HG03457 (cell line): ENCODE measurements at regions not wholly inside any gene's neighbourhood (a gene's known extent, or its start where the extent isn't known, plus 50 kb on each side); places are given as distances from the start of the nearest gene placed in this dataset.
"Not testable (repeated sequence)": the region's sequence is repeated elsewhere in the genome, so short reads cannot be mapped to it uniquely, and the experiment has no call there.

Source experiments
- ATAC-seq: cut with Tn5 transposase; IDR thresholded peaks from one replicate; pipeline ENCODE4 v1.9.1; 2021; ENCODE audit warnings: moderate number of reproducible peaks; ENCODE audit not compliant: unreplicated experiment

GRCh38 chr6:4341078-4341797 lies 205.9 kb upstream of the ECI2 start:
- no peak for ATAC-seq

GRCh38 chr6:4340544-4340943 lies 205.2 kb upstream of the ECI2 start:
- no peak for ATAC-seq

GRCh38 chr6:4338884-4339283 lies 203.5 kb upstream of the ECI2 start:
- ATAC-seq = no peak

GRCh38 chr6:4336778-4337442 lies 201.5 kb upstream of the ECI2 start:
- no peak for ATAC-seq

GRCh38 chr6:4336084-4336483 lies 200.7 kb upstream of the ECI2 start:
- no peak for ATAC-seq

- ATAC-seq = not testable (repeated sequence)
Measured at GRCh38 chr6:4334158-4334740, 198.9 kb upstream of the ECI2 start.

DNA sequence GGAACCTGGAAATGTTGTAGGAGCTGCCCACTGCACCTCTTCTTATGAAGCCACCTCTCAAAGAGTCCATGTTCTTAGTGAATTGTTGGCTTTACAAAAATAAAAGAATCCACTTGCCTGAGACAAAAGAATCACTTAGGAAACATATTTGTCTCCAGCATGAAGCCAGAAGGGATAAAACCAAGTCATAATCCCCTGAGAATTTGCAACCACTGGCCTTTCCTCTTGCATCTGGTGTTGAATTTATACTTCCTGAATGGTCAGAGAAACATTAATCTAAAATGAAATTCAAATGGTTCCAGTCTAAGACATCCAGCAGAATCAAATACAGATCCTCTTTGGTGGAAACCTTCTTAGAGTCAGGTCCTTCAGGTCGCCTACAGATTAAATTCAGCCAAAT lies 192.5 kb upstream of the ECI2 start:
- no peak for ATAC-seq

DNA sequence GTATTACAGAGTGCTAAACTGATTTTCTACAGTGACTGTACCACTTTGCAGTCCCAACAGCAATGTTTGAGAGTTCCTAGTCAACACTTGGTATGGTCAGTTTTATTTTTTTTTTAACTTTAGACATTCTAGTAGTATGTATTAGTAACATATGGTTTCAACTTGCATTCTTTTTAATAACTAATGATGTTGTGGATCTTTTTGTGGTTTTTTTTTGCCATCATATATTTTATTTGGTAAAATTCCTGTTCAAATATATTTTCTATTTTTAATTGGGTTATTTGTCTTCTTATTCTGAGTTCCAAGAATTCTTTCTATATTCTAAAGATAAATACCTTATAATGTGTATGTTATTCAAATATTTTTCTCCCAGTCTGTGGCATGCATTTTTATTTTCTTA lies 189.4 kb upstream of the ECI2 start:
- ATAC-seq = no peak

- no peak for ATAC-seq
Measured at GRCh38 chr6:4323322-4323721, 187.9 kb upstream of the ECI2 start.

DNA sequence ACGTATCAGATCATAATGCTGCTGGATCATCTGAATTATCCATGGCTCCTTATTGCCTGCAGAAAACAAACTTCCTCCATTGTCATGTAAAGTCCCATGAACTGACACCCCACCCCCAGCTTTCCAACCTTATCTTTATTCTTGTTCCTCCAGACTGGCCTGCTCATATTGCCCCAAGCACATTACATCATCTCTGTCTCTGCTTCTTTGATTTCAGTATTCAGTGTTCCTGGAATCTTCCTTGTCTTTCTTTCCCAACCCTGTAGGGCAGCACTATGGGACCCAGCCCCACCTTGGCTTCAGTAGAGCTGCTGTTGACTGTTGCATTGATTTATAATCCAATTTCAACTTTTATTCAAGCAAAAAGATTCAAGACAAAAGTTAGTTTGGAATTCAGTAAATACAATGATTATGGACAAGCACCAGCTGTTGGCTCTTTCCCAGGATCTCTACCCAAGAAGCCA lies 187.5 kb upstream of the ECI2 start:
- ATAC-seq = no peak

GRCh38 chr6:4322134-4322845 lies 186.9 kb upstream of the ECI2 start:
- ATAC-seq = no peak

GRCh38 chr6:4320860-4321259 lies 185.5 kb upstream of the ECI2 start:
- no peak for ATAC-seq

DNA sequence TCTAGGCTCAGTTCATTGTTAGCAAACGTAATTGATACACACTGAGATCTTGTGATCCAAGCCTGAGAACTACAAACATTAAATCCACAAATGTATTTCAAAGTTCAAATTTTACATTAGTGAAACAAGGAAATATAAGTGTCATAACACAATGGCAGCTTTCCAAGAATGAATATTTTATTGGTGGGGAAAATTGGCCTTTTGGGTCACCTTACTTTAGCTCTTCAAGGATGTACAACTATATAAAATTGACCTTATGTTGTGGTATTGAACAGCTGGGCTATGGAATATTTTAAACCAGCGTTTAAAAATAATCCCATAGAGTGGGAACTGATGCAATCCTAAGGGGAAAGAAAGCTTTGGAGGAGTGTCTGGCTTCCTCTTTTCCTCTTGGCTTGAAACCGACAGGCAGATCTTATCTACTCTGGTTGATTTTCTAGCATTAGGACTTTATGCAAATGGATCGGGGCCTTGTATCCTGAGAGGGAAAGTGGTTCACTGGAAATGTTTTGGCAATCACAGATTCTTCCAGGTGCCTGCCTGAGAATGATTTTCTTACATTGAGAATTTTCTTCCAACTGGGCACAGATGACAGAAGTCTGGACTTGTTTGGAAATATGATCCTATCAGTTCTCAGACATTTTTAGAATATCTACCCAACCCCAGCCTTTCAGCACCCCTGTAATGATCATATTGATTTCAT lies 184.8 kb upstream of the ECI2 start:
- no peak for ATAC-seq

GRCh38 chr6:4318321-4318720 lies 182.9 kb upstream of the ECI2 start:
- no peak for ATAC-seq

DNA sequence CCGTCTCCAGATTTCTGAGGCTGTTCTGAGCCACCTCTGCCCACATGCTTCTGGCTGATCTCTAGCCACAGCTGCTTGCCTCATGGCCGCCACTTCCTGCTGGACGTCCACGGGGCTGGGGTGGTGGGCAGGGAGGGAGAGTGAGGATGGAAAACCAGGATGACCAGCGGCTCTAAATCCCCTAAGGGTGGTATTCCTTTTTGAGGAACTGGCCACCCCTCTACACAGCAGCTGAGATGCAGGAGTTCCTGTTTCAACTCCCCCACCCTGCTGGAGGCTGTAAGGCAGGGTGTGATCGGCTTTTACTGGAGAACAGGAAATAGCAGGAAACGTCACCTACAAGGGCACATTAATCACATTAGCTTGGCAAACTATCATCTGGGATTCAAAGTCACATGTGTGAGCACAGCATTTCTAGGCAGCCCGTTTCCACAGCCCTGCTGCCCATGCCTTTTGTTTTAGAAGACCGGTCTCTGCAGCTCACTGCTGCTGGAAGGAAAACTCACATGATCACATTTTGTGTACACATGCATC lies 181.6 kb upstream of the ECI2 start:
- ATAC-seq = no peak

GRCh38 chr6:4314201-4314707 lies 178.9 kb upstream of the ECI2 start:
- no peak for ATAC-seq

- ATAC-seq = no peak
Measured at GRCh38 chr6:4313044-4313686, 177.8 kb upstream of the ECI2 start.

- no peak for ATAC-seq
Measured at GRCh38 chr6:4311976-4312860, 176.8 kb upstream of the ECI2 start.

GRCh38 chr6:4309540-4309939 lies 174.2 kb upstream of the ECI2 start:
- no peak for ATAC-seq
